Mucosa of gallbladder (tissue), 1 donor: ENCODE measurements at regions not wholly inside any gene's neighbourhood (a gene's known extent, or its start where the extent isn't known, plus 50 kb on each side); places are given as distances from the start of the nearest gene placed in this dataset.
"Not testable (repeated sequence)": the region's sequence is repeated elsewhere in the genome, so short reads cannot be mapped to it uniquely, and the experiment has no call there.

Source experiments
- DNase-seq: peaks from one replicate; pipeline ENCODE4 v3.0.0-alpha.2; 2020; ENCODE audit warnings: low spot score
- donor health status: DM: no; HTN: no; CAD: no.

- no peak for DNase-seq
Measured at GRCh38 chr2:5148392-5149085, 543.6 kb upstream of the SOX11 start.

GRCh38 chr2:5150871-5151270 is 541.3 kb upstream of the SOX11 start:
- DNase-seq, result no peak

- no peak for DNase-seq
Measured at GRCh38 chr2:5164776-5165525, 527.2 kb upstream of the SOX11 start.

GRCh38 chr2:5172923-5173322 is 519.3 kb upstream of the SOX11 start:
- no peak for DNase-seq

GRCh38 chr2:5173876-5174535 is 518.2 kb upstream of the SOX11 start:
- no peak for DNase-seq

- DNase-seq, result no peak
Measured at GRCh38 chr2:5175231-5175630, 517.0 kb upstream of the SOX11 start.

- no peak for DNase-seq
Measured at GRCh38 chr2:5176764-5177163, 515.4 kb upstream of the SOX11 start.

GRCh38 chr2:5183031-5183430 is 509.2 kb upstream of the SOX11 start:
- no peak for DNase-seq

- DNase-seq, result no peak
Measured at GRCh38 chr2:5187283-5187682, 504.9 kb upstream of the SOX11 start.

- DNase-seq, result no peak
Measured at GRCh38 chr2:5188636-5189035, 503.5 kb upstream of the SOX11 start.

- no peak for DNase-seq
Measured at GRCh38 chr2:5190023-5190422, 502.2 kb upstream of the SOX11 start.

- no peak for DNase-seq
Measured at GRCh38 chr2:5195636-5196035, 496.5 kb upstream of the SOX11 start.

GRCh38 chr2:5203134-5203755 is 488.9 kb upstream of the SOX11 start:
- no peak for DNase-seq

- not testable (repeated sequence) for DNase-seq
Measured at GRCh38 chr2:5206742-5207141, 485.4 kb upstream of the SOX11 start.

GRCh38 chr2:5215989-5216607 is 476.1 kb upstream of the SOX11 start:
- no peak for DNase-seq

- DNase-seq, result no peak
Measured at GRCh38 chr2:5227062-5227699, 465.0 kb upstream of the SOX11 start.

- DNase-seq, result no peak
Measured at GRCh38 chr2:5229574-5229973, 462.6 kb upstream of the SOX11 start.

GRCh38 chr2:5230444-5230843 is 461.7 kb upstream of the SOX11 start:
- no peak for DNase-seq

- no peak for DNase-seq
Measured at GRCh38 chr2:5230855-5231254, 461.3 kb upstream of the SOX11 start.

GRCh38 chr2:5231287-5231686 is 460.9 kb upstream of the SOX11 start:
- DNase-seq, result no peak

- no peak for DNase-seq
Measured at GRCh38 chr2:5234563-5234962, 457.6 kb upstream of the SOX11 start.

GRCh38 chr2:5235701-5236100 is 456.5 kb upstream of the SOX11 start:
- no peak for DNase-seq
